ENCODE measurements at regions not wholly inside any gene's neighbourhood (a gene's known extent, or its start where the extent isn't known, plus 50 kb on each side); places are given as distances from the start of the nearest gene placed in this dataset.

DNA sequence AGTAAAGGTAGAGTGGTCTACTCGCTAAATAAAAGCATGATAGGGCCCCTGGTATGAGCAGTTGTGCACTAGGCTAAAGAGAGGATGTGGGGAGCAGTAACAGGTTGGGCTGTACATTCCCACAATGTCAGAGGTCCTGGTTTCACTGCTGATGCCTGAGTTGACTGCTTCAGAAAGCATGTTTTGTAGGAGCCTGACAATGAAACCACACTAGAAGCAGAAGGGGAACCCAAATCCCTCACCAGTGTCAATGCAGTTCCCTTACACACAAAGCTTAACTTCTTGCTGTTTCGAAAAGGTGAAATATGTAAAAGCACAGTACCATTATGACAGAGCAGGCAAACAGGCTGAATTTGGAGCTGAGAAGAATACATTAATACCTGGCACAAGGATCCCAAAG lies 291.7 kb upstream of the KYNU start:
- H3K9me3 ChIP-seq, result no peaks in the 10 kb centered on the region
- ATAC-seq, result no peak
- H3K36me3 ChIP-seq, result no peaks in the 10 kb centered on the region
- no peak overlapping the region for H3K4me3 ChIP-seq
- H3K27me3 ChIP-seq, result no peaks in the 10 kb centered on the region
- 84 to 92% methylated on average over 2 of the region's 2 CpGs for WGBS, 2 donors (ENCODE audit: low coverage in 1 of 2)
- no peak overlapping the region for H3K27ac ChIP-seq
- no peak for TF ChIP-seq EP300 (IDR thresholded peaks at IDR 0.05)
- no peak for TF ChIP-seq POLR2A (IDR thresholded peaks at IDR 0.05)
- TF ChIP-seq POLR2AphosphoS5 (IDR thresholded peaks at IDR 0.05), result no peak
- TF ChIP-seq CTCF (IDR thresholded peaks at IDR 0.05), result no peak
- no peaks in the 10 kb centered on the region for H3K4me1 ChIP-seq

DNA sequence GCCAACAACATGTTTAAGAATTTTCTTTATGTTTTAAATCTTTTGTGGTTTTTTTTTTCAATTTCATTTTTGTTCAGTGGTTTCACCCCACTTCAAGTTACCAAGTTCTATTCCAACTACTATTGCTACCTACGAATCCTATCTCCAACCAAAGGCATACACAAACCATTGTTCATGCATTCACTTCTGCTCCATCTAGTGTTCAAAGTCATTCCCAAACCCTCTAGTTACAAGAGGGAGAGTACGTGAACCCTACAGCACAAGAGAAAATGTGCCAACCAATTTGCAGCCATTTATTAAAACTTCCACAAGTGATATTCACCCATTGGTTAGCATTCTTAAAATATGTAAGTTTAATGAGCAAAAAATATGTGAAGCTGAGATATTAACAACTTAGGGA lies 295.1 kb upstream of the KYNU start:
- Histone ChIP-seq H3K4me3 (no peak overlapping the region), H3K27me3 (no peaks in the 10 kb centered on the region), H3K27ac (no peak overlapping the region), H3K4me1 (no peaks in the 10 kb centered on the region), H3K36me3 (no peaks in the 10 kb centered on the region), H3K9me3 (no peaks in the 10 kb centered on the region)
- TF ChIP-seq CTCF (IDR thresholded peaks at IDR 0.05) (no peak), POLR2AphosphoS5 (IDR thresholded peaks at IDR 0.05) (no peak), EP300 (IDR thresholded peaks at IDR 0.05) (no peak)
- ATAC-seq, result no peak
- WGBS, 2 donors (ENCODE audit: low coverage in 1 of 2), result 57 to 66% methylated on average over 1 to 2 of the region's 2 CpGs

- no peaks in the 10 kb centered on the region for H3K27me3 ChIP-seq
- H3K27ac ChIP-seq, result no peak overlapping the region
- H3K9me3 ChIP-seq, result no peaks in the 10 kb centered on the region
- TF ChIP-seq EP300 (IDR thresholded peaks at IDR 0.05) (no peak), POLR2AphosphoS5 (IDR thresholded peaks at IDR 0.05) (no peak), POLR2A (IDR thresholded peaks at IDR 0.05) (no peak), CTCF (IDR thresholded peaks at IDR 0.05) (no peak)
- ATAC-seq, result no peak
- no peaks in the 10 kb centered on the region for H3K36me3 ChIP-seq
- WGBS, 2 donors (ENCODE audit: low coverage in 1 of 2), result 31 to 75% methylated on average over 1 of the region's 1 CpG
- H3K4me1 ChIP-seq, result no peaks in the 10 kb centered on the region
- H3K4me3 ChIP-seq, result no peak overlapping the region
Observed at GRCh38 chr2:142581491-142581890, 296.0 kb upstream of the KYNU start.

DNA sequence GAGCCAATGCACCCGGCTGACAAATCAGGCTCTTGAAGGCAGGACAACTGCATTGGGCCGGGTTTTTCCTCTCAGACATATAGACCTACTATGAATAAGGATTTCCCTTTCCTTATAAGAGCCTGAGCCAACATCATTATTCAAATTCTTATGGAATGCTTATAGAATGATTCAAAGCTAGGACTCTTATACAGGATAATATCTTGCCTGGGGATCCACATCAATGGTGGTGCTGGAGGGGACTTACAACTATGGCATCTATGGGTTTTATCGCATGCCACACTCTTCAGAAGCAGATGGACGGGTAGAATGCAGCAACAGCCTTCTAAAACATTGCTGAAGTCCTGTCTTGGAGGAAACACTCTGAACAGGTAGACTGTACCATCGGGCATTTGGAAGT lies 296.8 kb upstream of the KYNU start:
- no peaks in the 10 kb centered on the region for H3K9me3 ChIP-seq
- no peak overlapping the region for H3K27ac ChIP-seq
- no peaks in the 10 kb centered on the region for H3K36me3 ChIP-seq
- 90 to 96% methylated on average over 4 to 5 of the region's 5 CpGs for WGBS, 2 donors (ENCODE audit: low coverage in 1 of 2)
- no peak for ATAC-seq
- no peaks in the 10 kb centered on the region for H3K4me1 ChIP-seq
- H3K27me3 ChIP-seq, result no peaks in the 10 kb centered on the region
- TF ChIP-seq POLR2A (IDR thresholded peaks at IDR 0.05), result no peak
- TF ChIP-seq POLR2AphosphoS5 (IDR thresholded peaks at IDR 0.05), result no peak
- TF ChIP-seq CTCF (IDR thresholded peaks at IDR 0.05), result no peak
- no peak for TF ChIP-seq EP300 (IDR thresholded peaks at IDR 0.05)
- H3K4me3 ChIP-seq, result no peak overlapping the region

DNA sequence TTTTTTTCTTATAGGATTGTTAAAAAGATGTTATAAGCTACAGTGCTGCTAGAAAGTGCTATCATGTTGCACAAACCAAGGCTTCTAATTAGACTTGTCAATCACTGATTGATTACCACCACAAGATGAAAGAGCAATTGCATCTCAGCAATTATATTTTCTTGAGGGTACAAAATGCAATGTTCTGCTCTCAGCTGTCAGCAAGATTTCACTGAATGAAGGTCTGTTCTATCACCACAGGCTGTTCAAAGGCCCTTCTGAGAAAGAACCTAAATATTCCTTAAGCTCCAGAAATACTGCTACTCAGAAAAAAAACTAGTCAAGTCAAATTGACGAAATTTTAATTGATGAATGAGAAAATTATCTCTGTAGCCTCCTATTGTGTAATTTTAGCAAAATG lies 301.9 kb upstream of the KYNU start:
- WGBS, 2 donors (ENCODE audit: low coverage in 1 of 2), result 19 to 33% methylated on average over 1 of the region's 1 CpG
- no peak for TF ChIP-seq POLR2AphosphoS5 (IDR thresholded peaks at IDR 0.05)
- no peak for TF ChIP-seq EP300 (IDR thresholded peaks at IDR 0.05)
- Histone ChIP-seq H3K9me3 (no peaks in the 10 kb centered on the region), H3K4me3 (no peak overlapping the region), H3K27me3 (no peaks in the 10 kb centered on the region), H3K27ac (no peak overlapping the region), H3K4me1 (no peaks in the 10 kb centered on the region), H3K36me3 (no peaks in the 10 kb centered on the region)
- ATAC-seq, result no peak

DNA sequence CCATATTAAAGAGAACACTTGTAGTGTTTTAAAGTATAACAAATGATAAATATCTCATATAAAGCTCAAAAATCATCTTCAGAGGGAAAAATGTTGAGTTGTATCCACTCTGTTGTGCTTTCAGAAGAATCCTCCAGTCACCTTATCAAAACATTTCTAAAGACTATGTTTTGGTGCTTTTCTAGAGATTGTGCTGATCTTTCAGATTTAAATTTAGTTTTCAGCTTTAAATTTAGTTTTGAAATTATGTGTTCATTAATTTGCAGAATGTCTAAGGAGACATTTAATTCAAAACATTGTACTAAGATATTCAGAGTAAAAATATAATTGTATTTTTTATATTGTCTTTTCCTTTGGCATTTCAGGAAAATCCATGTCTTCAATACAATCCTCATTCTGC lies 303.1 kb upstream of the KYNU start:
- Histone ChIP-seq H3K27ac (no peak overlapping the region), H3K4me3 (no peak overlapping the region), H3K27me3 (no peaks in the 10 kb centered on the region), H3K9me3 (no peaks in the 10 kb centered on the region), H3K4me1 (no peaks in the 10 kb centered on the region), H3K36me3 (no peaks in the 10 kb centered on the region)
- no peak for TF ChIP-seq POLR2AphosphoS5 (IDR thresholded peaks at IDR 0.05)
- TF ChIP-seq EP300 (IDR thresholded peaks at IDR 0.05), result no peak
- no peak for TF ChIP-seq POLR2A (IDR thresholded peaks at IDR 0.05)
- no peak for TF ChIP-seq CTCF (IDR thresholded peaks at IDR 0.05)
- no peak for ATAC-seq
